ENCODE measurements at regions not wholly inside any gene's neighbourhood (a gene's known extent, or its start where the extent isn't known, plus 50 kb on each side); places are given as distances from the start of the nearest gene placed in this dataset.
A peak's percentile ranks its signal among the peaks of the same experiment; 100 is the strongest.

GRCh38 chr3:70899816-70900215 lies 587.4 kb upstream of the MDFIC2 start:
- no peak for DNase-seq
- Histone ChIP-seq H3K4me3 (ENCODE audit: low read depth, low read length) (no peak overlapping the region), H3K27me3 (replicated peaks) (no peaks in the 10 kb centered on the region), H3K27ac (no peak overlapping the region), H3K36me3 (replicated peaks) (no peaks in the 10 kb centered on the region)
- no peak for TF ChIP-seq CTCF (IDR thresholded peaks at IDR 0.05; ENCODE audit: low read depth, low read length, missing control alignments)
- in situ Hi-C loops (cut with HindIII; ENCODE audit: low pct_ligation_motif_present, low sequenced_read_pairs) = no loop called here

- Histone ChIP-seq H3K4me3 (ENCODE audit: low read depth, low read length) (no peak overlapping the region), H3K27ac (no peak overlapping the region), H3K36me3 (replicated peaks) (no peaks in the 10 kb centered on the region), H3K27me3 (replicated peaks) (no peaks in the 10 kb centered on the region)
- TF ChIP-seq CTCF (IDR thresholded peaks at IDR 0.05; ENCODE audit: low read depth, low read length, missing control alignments) = no peak
- in situ Hi-C loops (cut with HindIII; ENCODE audit: low pct_ligation_motif_present, low sequenced_read_pairs) = no loop called here
- DNase-seq = no peak
These were observed 577.6 kb upstream of the MDFIC2 start for GRCh38 chr3:70890020-70890394.

- peak; percentile 12 for DNase-seq
- no peak for TF ChIP-seq CTCF (IDR thresholded peaks at IDR 0.05; ENCODE audit: low read depth, low read length, missing control alignments)
- in situ Hi-C loops (cut with HindIII; ENCODE audit: low pct_ligation_motif_present, low sequenced_read_pairs) = no loop called here
These were observed 577.0 kb upstream of the MDFIC2 start for GRCh38 chr3:70889162-70890019.

GRCh38 chr3:70885636-70886035 lies 573.2 kb upstream of the MDFIC2 start:
- no peak for DNase-seq
- Histone ChIP-seq H3K27me3 (replicated peaks) (no peaks in the 10 kb centered on the region), H3K27ac (no peak overlapping the region), H3K36me3 (replicated peaks) (no peaks in the 10 kb centered on the region), H3K4me3 (ENCODE audit: low read depth, low read length) (no peak overlapping the region)
- TF ChIP-seq CTCF (IDR thresholded peaks at IDR 0.05; ENCODE audit: low read depth, low read length, missing control alignments) = no peak
- in situ Hi-C loops (cut with HindIII; ENCODE audit: low pct_ligation_motif_present, low sequenced_read_pairs) = no loop called here

More at GRCh38 chr3:70889162-70890019, 577.0 kb upstream of the MDFIC2 start:
- H3K36me3 ChIP-seq (replicated peaks) = no peaks in the 10 kb centered on the region
- H3K4me3 ChIP-seq (ENCODE audit: low read depth, low read length) = no peak overlapping the region
- H3K27ac ChIP-seq = no peak overlapping the region
- H3K27me3 ChIP-seq (replicated peaks) = no peaks in the 10 kb centered on the region

GRCh38 chr3:70882104-70882503 lies 569.7 kb upstream of the MDFIC2 start:
- H3K36me3 ChIP-seq (replicated peaks) = no peaks in the 10 kb centered on the region
- H3K4me3 ChIP-seq (ENCODE audit: low read depth, low read length) = no peak overlapping the region
- TF ChIP-seq CTCF (IDR thresholded peaks at IDR 0.05; ENCODE audit: low read depth, low read length, missing control alignments) = no peak
- no peak for DNase-seq
- no peak overlapping the region for H3K27ac ChIP-seq
- H3K27me3 ChIP-seq (replicated peaks) = no peaks in the 10 kb centered on the region
- in situ Hi-C loops (cut with HindIII; ENCODE audit: low pct_ligation_motif_present, low sequenced_read_pairs) = no loop called here

GRCh38 chr3:70880421-70880820 lies 568.0 kb upstream of the MDFIC2 start:
- Histone ChIP-seq H3K36me3 (replicated peaks) (no peaks in the 10 kb centered on the region), H3K4me3 (ENCODE audit: low read depth, low read length) (no peak overlapping the region), H3K27ac (no peak overlapping the region), H3K27me3 (replicated peaks) (no peaks in the 10 kb centered on the region)
- TF ChIP-seq CTCF (IDR thresholded peaks at IDR 0.05; ENCODE audit: low read depth, low read length, missing control alignments) = no peak
- DNase-seq = no peak
- in situ Hi-C loops (cut with HindIII; ENCODE audit: low pct_ligation_motif_present, low sequenced_read_pairs) = no loop called here

All from brain microvascular endothelial cell (primary cell).